ENCODE measurements at regions not wholly inside any gene's neighbourhood (a gene's known extent, or its start where the extent isn't known, plus 50 kb on each side); places are given as distances from the start of the nearest gene placed in this dataset.

DNA sequence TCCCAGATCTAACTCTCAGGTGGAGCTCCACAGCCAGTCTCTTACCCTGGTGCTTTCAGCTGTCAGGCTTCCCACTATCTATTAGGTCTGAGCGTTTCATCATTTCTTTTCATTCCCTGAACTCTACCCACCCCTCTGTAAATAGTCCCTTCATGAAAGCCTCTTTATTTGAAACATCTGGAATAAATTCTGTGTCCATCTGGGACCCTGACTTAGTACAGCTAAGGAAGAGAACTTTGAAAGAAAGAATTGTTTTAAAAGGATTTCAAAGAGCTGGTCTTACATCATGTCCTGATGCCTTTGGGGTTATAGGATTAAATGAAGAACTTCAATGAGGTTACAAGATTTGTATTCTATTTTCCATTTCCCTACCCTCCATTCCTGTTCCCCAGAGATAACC, 388.5 kb upstream of the CA10 start:
- TF ChIP-seq, protein P1, sequence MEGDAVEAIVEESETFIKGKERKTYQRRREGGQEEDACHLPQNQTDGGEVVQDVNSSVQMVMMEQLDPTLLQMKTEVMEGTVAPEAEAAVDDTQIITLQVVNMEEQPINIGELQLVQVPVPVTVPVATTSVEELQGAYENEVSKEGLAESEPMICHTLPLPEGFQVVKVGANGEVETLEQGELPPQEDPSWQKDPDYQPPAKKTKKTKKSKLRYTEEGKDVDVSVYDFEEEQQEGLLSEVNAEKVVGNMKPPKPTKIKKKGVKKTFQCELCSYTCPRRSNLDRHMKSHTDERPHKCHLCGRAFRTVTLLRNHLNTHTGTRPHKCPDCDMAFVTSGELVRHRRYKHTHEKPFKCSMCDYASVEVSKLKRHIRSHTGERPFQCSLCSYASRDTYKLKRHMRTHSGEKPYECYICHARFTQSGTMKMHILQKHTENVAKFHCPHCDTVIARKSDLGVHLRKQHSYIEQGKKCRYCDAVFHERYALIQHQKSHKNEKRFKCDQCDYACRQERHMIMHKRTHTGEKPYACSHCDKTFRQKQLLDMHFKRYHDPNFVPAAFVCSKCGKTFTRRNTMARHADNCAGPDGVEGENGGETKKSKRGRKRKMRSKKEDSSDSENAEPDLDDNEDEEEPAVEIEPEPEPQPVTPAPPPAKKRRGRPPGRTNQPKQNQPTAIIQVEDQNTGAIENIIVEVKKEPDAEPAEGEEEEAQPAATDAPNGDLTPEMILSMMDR (IDR thresholded peaks at IDR 0.05; ENCODE audit: low read depth, low read length) = no peak
- TF ChIP-seq EZH2phosphoT487 (IDR thresholded peaks at IDR 0.05; ENCODE audit: low read depth) = no peak
